ENCODE measurements at regions not wholly inside any gene's neighbourhood (a gene's known extent, or its start where the extent isn't known, plus 50 kb on each side); places are given as distances from the start of the nearest gene placed in this dataset.

DNA sequence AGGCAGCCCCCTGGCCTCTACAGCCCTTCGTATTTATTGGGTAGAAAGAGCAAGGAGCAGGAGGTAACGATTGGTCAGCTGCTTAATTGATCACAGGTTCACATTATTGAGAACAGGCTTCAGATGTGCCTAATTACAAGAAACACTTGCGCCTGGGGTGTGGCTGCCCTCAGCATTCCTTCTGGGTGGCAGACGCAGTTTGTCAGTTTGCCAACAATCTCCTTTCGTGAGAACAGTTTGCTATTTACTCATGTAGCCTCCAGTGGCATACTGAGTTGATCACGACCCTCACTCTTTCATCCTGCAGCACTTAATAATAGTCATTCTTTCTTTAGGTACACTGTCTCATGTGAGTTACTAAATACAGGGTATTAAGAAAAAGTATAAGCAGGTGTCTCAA, 985.6 kb downstream of the SLITRK5 start:
- Histone ChIP-seq H3K4me2 (ENCODE audit: low read length) (no peak overlapping the region), H3K9me3 (ENCODE audit: insufficient read depth, low read length) (no peaks in the 10 kb centered on the region), H3K27me3 (ENCODE audit: low read depth, low read length) (no peaks in the 10 kb centered on the region), H3K4me1 (ENCODE audit: low read length) (peaks cover under 1% of the 10 kb centered on the region), H3K36me3 (replicated peaks; ENCODE audit: low read depth, low read length) (no peaks in the 10 kb centered on the region), H3K4me3 (ENCODE audit: low read length) (no peak overlapping the region), H3K79me2 (ENCODE audit: low read length) (no peaks in the 10 kb centered on the region), H4K20me1 (ENCODE audit: insufficient read depth, low read length) (no peaks in the 10 kb centered on the region), H3K9ac (ENCODE audit: low read length) (no peak overlapping the region), H3K27ac (ENCODE audit: low read length) (no peak overlapping the region), H2AFZ (ENCODE audit: low read depth, low read length) (no peak overlapping the region)
- TF ChIP-seq EZH2phosphoT487 (IDR thresholded peaks at IDR 0.05; ENCODE audit: low read depth) (no peak), CTCF (IDR thresholded peaks at IDR 0.05; ENCODE audit: low read depth, low read length) (no peak)

- TF ChIP-seq CTCF (IDR thresholded peaks at IDR 0.05; ENCODE audit: low read depth, low read length) (no peak), EZH2phosphoT487 (IDR thresholded peaks at IDR 0.05; ENCODE audit: low read depth) (no peak)
Measured at GRCh38 chr13:88670509-88670908, 999.3 kb downstream of the SLITRK5 start.

GRCh38 chr13:88674841-88675240, 1003.7 kb downstream of the SLITRK5 start:
- H3K4me1 ChIP-seq (ENCODE audit: low read length): peaks cover 3% of the 10 kb centered on the region; the same call in 1 of the 2 replicates
- H4K20me1 ChIP-seq (ENCODE audit: insufficient read depth, low read length): no peaks in the 10 kb centered on the region
- no peaks in the 10 kb centered on the region for H3K79me2 ChIP-seq (ENCODE audit: low read length)
- no peak overlapping the region for H3K4me2 ChIP-seq (ENCODE audit: low read length)
- no peak overlapping the region for H3K4me3 ChIP-seq (ENCODE audit: low read length)
- no peaks in the 10 kb centered on the region for H3K9me3 ChIP-seq (ENCODE audit: insufficient read depth, low read length)
- H3K27ac ChIP-seq (ENCODE audit: low read length): no peak overlapping the region
- H3K27me3 ChIP-seq (ENCODE audit: low read depth, low read length): no peaks in the 10 kb centered on the region
- H3K9ac ChIP-seq (ENCODE audit: low read length): no peak overlapping the region
- TF ChIP-seq EZH2phosphoT487 (IDR thresholded peaks at IDR 0.05; ENCODE audit: low read depth) (no peak), CTCF (IDR thresholded peaks at IDR 0.05; ENCODE audit: low read depth, low read length) (no peak)
- no peak overlapping the region for H2AFZ ChIP-seq (ENCODE audit: low read depth, low read length)
- H3K36me3 ChIP-seq (replicated peaks; ENCODE audit: low read depth, low read length): no peaks in the 10 kb centered on the region

More at GRCh38 chr13:88670509-88670908, 999.3 kb downstream of the SLITRK5 start:
- Histone ChIP-seq H3K4me3 (ENCODE audit: low read length) (no peak overlapping the region), H3K9me3 (ENCODE audit: insufficient read depth, low read length) (no peaks in the 10 kb centered on the region), H3K4me2 (ENCODE audit: low read length) (no peak overlapping the region), H3K27me3 (ENCODE audit: low read depth, low read length) (no peaks in the 10 kb centered on the region), H3K36me3 (replicated peaks; ENCODE audit: low read depth, low read length) (no peaks in the 10 kb centered on the region), H4K20me1 (ENCODE audit: insufficient read depth, low read length) (no peaks in the 10 kb centered on the region), H3K4me1 (ENCODE audit: low read length) (no peaks in the 10 kb centered on the region), H3K9ac (ENCODE audit: low read length) (no peak overlapping the region), H3K27ac (ENCODE audit: low read length) (no peak overlapping the region), H3K79me2 (ENCODE audit: low read length) (no peaks in the 10 kb centered on the region), H2AFZ (ENCODE audit: low read depth, low read length) (no peak overlapping the region)

DNA sequence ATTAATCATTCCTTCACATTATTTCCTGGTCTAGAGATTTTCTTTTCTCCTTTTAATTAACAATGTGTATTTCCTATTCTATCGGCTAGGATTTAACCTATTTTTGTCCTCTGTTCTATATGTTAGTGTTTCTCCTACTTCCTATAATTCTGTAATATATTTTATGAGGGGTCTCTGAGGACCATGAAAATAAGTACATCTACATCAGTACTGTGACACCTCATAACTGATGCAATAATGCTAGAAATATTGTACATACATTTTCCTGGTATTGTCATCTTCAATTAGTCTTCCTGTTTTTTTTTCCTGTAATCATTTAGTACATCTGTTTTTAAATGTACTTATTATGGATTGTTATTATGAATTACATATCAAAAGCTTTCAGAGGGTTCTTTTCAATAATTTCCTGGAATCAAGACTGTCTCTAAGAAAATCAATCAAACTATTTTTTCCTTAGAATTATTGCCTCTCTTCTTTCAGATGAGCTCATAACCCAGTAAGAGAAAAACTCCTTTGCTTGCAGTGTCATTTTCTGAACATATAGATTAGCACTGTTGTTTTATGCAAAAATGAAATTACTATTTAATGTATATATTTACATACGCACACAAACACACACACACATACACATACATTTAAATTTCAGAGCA, 1004.3 kb downstream of the SLITRK5 start:
- no peak overlapping the region for H3K27ac ChIP-seq (ENCODE audit: low read length)
- H3K36me3 ChIP-seq (replicated peaks; ENCODE audit: low read depth, low read length): no peaks in the 10 kb centered on the region
- TF ChIP-seq EZH2phosphoT487 (IDR thresholded peaks at IDR 0.05; ENCODE audit: low read depth) (no peak), CTCF (IDR thresholded peaks at IDR 0.05; ENCODE audit: low read depth, low read length) (no peak)
- no peak overlapping the region for H3K4me2 ChIP-seq (ENCODE audit: low read length)
- no peak overlapping the region for H3K9ac ChIP-seq (ENCODE audit: low read length)
- H3K9me3 ChIP-seq (ENCODE audit: insufficient read depth, low read length): no peaks in the 10 kb centered on the region
- no peaks in the 10 kb centered on the region for H4K20me1 ChIP-seq (ENCODE audit: insufficient read depth, low read length)
- no peaks in the 10 kb centered on the region for H3K27me3 ChIP-seq (ENCODE audit: low read depth, low read length)
- no peaks in the 10 kb centered on the region for H3K79me2 ChIP-seq (ENCODE audit: low read length)
- H2AFZ ChIP-seq (ENCODE audit: low read depth, low read length): no peak overlapping the region
- no peak overlapping the region for H3K4me3 ChIP-seq (ENCODE audit: low read length)
- peaks cover 3% of the 10 kb centered on the region; the same call in 1 of the 2 replicates for H3K4me1 ChIP-seq (ENCODE audit: low read length)

All from OCI-LY3 (cell line).